ENCODE measurements at regions not wholly inside any gene's neighbourhood (a gene's known extent, or its start where the extent isn't known, plus 50 kb on each side); places are given as distances from the start of the nearest gene placed in this dataset.

GRCh38 chr15:93830221-93831080 is 400.9 kb upstream of the MCTP2 start:
- Histone ChIP-seq H3K4me3 (no peak overlapping the region), H3K36me3 (no peaks in the 10 kb centered on the region), H3K27me3 (no peaks in the 10 kb centered on the region), H3K27ac (no peak overlapping the region), H3K9me3 (no peaks in the 10 kb centered on the region), H3K4me1 (no peaks in the 10 kb centered on the region)
- TF ChIP-seq POLR2A (IDR thresholded peaks at IDR 0.05): no peak
- TF ChIP-seq CTCF (IDR thresholded peaks at IDR 0.05): no peak
- no peak for DNase-seq

- no peaks in the 10 kb centered on the region for H3K4me1 ChIP-seq
- no peaks in the 10 kb centered on the region for H3K36me3 ChIP-seq
- H3K27ac ChIP-seq: no peak overlapping the region
- TF ChIP-seq POLR2A (IDR thresholded peaks at IDR 0.05): no peak
- no peak for TF ChIP-seq CTCF (IDR thresholded peaks at IDR 0.05)
- no peak for DNase-seq
- no peaks in the 10 kb centered on the region for H3K9me3 ChIP-seq
- H3K27me3 ChIP-seq: no peaks in the 10 kb centered on the region
- no peak overlapping the region for H3K4me3 ChIP-seq
Measured at GRCh38 chr15:93829115-93829870, 402.1 kb upstream of the MCTP2 start.

- TF ChIP-seq POLR2A (IDR thresholded peaks at IDR 0.05) (no peak), CTCF (IDR thresholded peaks at IDR 0.05) (no peak)
- no peak overlapping the region for H3K4me3 ChIP-seq
- no peaks in the 10 kb centered on the region for H3K4me1 ChIP-seq
- H3K27me3 ChIP-seq: no peaks in the 10 kb centered on the region
- H3K9me3 ChIP-seq: no peaks in the 10 kb centered on the region
- no peaks in the 10 kb centered on the region for H3K36me3 ChIP-seq
- DNase-seq: no peak
- H3K27ac ChIP-seq: no peak overlapping the region
Measured at GRCh38 chr15:93826790-93827189, 404.6 kb upstream of the MCTP2 start.

- Histone ChIP-seq H3K27ac (no peak overlapping the region), H3K4me1 (no peaks in the 10 kb centered on the region), H3K36me3 (no peaks in the 10 kb centered on the region), H3K9me3 (no peaks in the 10 kb centered on the region), H3K4me3 (no peak overlapping the region), H3K27me3 (no peaks in the 10 kb centered on the region)
- no peak for DNase-seq
- no peak for TF ChIP-seq CTCF (IDR thresholded peaks at IDR 0.05)
- TF ChIP-seq POLR2A (IDR thresholded peaks at IDR 0.05): no peak
Measured at GRCh38 chr15:93826293-93826692, 405.1 kb upstream of the MCTP2 start.

- Histone ChIP-seq H3K27me3 (no peaks in the 10 kb centered on the region), H3K4me3 (no peak overlapping the region), H3K4me1 (no peaks in the 10 kb centered on the region), H3K36me3 (no peaks in the 10 kb centered on the region), H3K9me3 (no peaks in the 10 kb centered on the region), H3K27ac (no peak overlapping the region)
- TF ChIP-seq POLR2A (IDR thresholded peaks at IDR 0.05) (no peak), CTCF (IDR thresholded peaks at IDR 0.05) (no peak)
- DNase-seq: no peak
Measured at GRCh38 chr15:93825682-93826081, 405.7 kb upstream of the MCTP2 start.
